ENCODE measurements at regions not wholly inside any gene's neighbourhood (a gene's known extent, or its start where the extent isn't known, plus 50 kb on each side); places are given as distances from the start of the nearest gene placed in this dataset.

DNA sequence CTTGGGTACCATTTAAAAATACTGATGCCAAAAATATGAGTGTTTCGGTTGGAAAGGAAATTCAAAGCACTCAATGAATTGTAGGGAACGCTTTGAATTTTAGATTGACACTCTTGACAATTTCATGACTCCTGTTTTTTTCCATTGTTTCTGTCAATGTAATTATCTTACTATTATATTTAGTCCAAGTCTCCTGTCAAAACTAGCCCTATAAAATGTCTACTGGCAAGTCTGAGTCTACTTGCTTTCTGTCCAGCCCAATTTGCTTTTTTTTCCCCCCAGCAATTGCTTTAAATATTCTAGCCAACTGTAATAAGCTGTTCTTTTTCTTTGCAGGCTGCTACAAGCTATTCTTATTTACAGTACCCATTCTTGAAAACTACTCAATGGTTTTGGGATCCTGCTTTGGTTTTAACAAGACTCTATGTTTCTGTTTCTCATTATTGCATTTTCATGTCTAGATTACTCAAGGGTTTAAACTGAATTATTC, 1103.9 kb upstream of the GJE1 start:
- Mint-ChIP-seq H3K36me3 (no peaks in the 10 kb centered on the region), H3K27ac (no peak overlapping the region), H3K4me1 (no peaks in the 10 kb centered on the region), H3K9me3 (no peaks in the 10 kb centered on the region), H3K27me3 (no peaks in the 10 kb centered on the region), H3K4me3 (no peak overlapping the region)
- no peak for DNase-seq

GRCh38 chr6:141026504-141026903, 1106.2 kb upstream of the GJE1 start:
- Mint-ChIP-seq H3K4me3 (no peak overlapping the region), H3K36me3 (no peaks in the 10 kb centered on the region), H3K27ac (no peak overlapping the region), H3K4me1 (peaks cover 2% of the 10 kb centered on the region), H3K27me3 (no peaks in the 10 kb centered on the region), H3K9me3 (no peaks in the 10 kb centered on the region)
- no peak for DNase-seq

- DNase-seq = no peak
- Mint-ChIP-seq H3K27me3 (no peaks in the 10 kb centered on the region), H3K4me3 (no peak overlapping the region), H3K4me1 (peaks cover 2% of the 10 kb centered on the region), H3K9me3 (no peaks in the 10 kb centered on the region), H3K27ac (no peak overlapping the region), H3K36me3 (no peaks in the 10 kb centered on the region)
Observed at GRCh38 chr6:141024526-141024925, 1108.2 kb upstream of the GJE1 start.

DNA sequence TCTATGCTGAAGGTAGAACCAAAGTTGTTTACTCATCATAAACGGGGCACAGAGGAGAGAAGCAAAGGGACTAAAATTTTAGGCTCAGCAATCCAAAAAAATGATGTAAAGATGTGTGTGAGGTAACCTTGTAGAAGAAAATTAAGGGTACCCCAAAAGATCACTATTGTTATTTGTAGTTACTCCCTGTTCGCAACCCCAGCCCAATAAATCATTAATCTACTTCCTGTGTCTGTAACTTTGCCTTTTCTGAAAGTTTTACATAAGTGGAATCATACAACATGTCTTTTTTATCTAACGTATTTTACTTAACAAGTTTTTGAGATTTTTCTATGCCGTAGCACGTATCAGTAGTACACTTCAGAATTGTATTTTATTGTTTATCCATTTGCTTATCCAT, 1114.8 kb upstream of the GJE1 start:
- H3K4me3 Mint-ChIP-seq = no peak overlapping the region

GRCh38 chr6:141000917-141001316, 1131.8 kb upstream of the GJE1 start:
- no peak overlapping the region for H3K27ac Mint-ChIP-seq
- DNase-seq = no peak
- H3K36me3 Mint-ChIP-seq = no peaks in the 10 kb centered on the region
- no peaks in the 10 kb centered on the region for H3K4me1 Mint-ChIP-seq
- H3K4me3 Mint-ChIP-seq = no peak overlapping the region
- H3K9me3 Mint-ChIP-seq = no peaks in the 10 kb centered on the region
- H3K27me3 Mint-ChIP-seq = peaks cover 5% of the 10 kb centered on the region

More for the DNA sequence above, 1114.8 kb upstream of the GJE1 start:
- Mint-ChIP-seq H3K27me3 (peaks cover 2% of the 10 kb centered on the region), H3K27ac (no peak overlapping the region), H3K36me3 (no peaks in the 10 kb centered on the region), H3K9me3 (no peaks in the 10 kb centered on the region), H3K4me1 (no peaks in the 10 kb centered on the region)
- no peak for DNase-seq

DNA sequence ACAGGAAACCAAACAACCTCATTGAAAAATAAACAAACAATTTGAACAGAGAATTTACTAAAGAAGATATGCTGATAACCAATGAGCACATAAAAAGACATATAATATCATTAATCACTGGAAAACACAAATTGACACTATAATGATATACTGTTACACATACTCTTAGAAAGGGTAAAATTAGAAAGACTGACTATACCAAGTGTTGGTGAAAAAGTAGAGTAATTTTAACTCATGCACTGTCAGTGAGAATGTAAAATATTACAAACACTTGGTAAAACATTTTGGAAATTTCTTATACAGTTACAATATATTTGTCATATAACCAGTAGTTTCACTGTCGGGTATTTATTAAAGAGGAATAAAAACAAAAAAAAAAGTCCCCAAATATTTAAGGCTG, 1139.2 kb upstream of the GJE1 start:
- no peaks in the 10 kb centered on the region for H3K9me3 Mint-ChIP-seq
- H3K27ac Mint-ChIP-seq = no peak overlapping the region
- DNase-seq = no peak
- no peak overlapping the region for H3K4me3 Mint-ChIP-seq
- H3K27me3 Mint-ChIP-seq = peaks cover 9% of the 10 kb centered on the region
- H3K4me1 Mint-ChIP-seq = no peaks in the 10 kb centered on the region
- no peaks in the 10 kb centered on the region for H3K36me3 Mint-ChIP-seq

- Mint-ChIP-seq H3K27ac (no peak overlapping the region), H3K36me3 (no peaks in the 10 kb centered on the region), H3K4me1 (no peaks in the 10 kb centered on the region), H3K9me3 (no peaks in the 10 kb centered on the region), H3K4me3 (no peak overlapping the region), H3K27me3 (peaks cover 9% of the 10 kb centered on the region)
- no peak for DNase-seq
Observed at GRCh38 chr6:140992678-140993077, 1140.0 kb upstream of the GJE1 start.

DNA sequence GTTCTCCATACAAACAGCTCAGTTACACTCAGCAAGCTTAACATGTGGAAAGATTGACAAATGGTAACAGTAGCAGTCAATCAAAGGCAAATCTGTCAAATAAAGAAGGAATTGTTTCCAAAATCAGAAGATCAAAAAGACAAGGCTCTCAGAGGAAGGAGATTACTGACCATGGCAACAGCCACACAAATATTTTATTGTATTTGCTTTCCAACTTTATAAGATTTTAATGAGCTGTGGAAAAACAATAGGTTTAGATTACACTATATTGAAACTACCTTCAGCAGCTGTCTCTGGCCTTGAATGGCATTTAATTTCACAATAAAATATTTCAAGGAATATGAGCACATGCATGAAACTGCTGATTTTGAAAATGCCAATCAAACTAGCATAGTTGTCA, 1143.9 kb upstream of the GJE1 start:
- H3K36me3 Mint-ChIP-seq = no peaks in the 10 kb centered on the region
- no peaks in the 10 kb centered on the region for H3K4me1 Mint-ChIP-seq
- peaks cover 9% of the 10 kb centered on the region for H3K27me3 Mint-ChIP-seq
- no peaks in the 10 kb centered on the region for H3K9me3 Mint-ChIP-seq
- no peak overlapping the region for H3K4me3 Mint-ChIP-seq
- DNase-seq = no peak
- H3K27ac Mint-ChIP-seq = no peak overlapping the region

- Mint-ChIP-seq H3K4me1 (no peaks in the 10 kb centered on the region), H3K27me3 (peaks cover 9% of the 10 kb centered on the region)
- DNase-seq = no peak
Observed at GRCh38 chr6:140987364-140988155, 1145.2 kb upstream of the GJE1 start.

DNA sequence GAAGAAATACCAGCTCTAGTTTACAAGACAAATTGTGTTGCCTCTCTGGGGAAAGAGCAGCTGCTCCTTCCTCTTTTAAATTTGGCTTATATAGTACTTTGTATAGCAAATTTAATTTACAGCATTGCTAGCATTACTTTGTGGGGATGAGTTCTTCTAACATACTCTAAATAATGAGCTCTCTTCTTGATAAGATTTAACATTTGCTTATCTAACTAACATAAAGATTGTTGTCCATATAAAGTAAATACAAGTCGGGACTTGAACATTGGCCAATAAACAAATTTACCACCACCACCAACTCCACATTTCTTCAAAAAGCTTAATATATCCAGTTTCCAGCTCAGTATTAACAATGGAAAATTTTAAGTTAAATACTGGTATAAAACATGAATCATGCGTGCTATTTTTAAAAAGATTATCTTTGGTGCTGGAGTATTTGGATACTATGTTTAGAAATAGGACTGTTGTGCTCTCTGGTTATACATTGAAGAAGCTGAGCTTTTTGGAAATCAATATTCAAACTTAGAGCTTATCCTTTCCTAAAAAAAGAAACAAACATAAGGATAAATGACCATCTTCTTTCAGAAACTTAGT, 1146.9 kb upstream of the GJE1 start:
- Mint-ChIP-seq H3K4me3 (no peak overlapping the region), H3K9me3 (no peaks in the 10 kb centered on the region), H3K27me3 (peaks cover 9% of the 10 kb centered on the region), H3K4me1 (no peaks in the 10 kb centered on the region), H3K36me3 (no peaks in the 10 kb centered on the region), H3K27ac (no peak overlapping the region)
- DNase-seq = no peak

More at GRCh38 chr6:140987364-140988155, 1145.2 kb upstream of the GJE1 start:
- Mint-ChIP-seq H3K36me3 (no peaks in the 10 kb centered on the region), H3K27ac (no peak overlapping the region), H3K4me3 (no peak overlapping the region), H3K9me3 (no peaks in the 10 kb centered on the region)

- Mint-ChIP-seq H3K36me3 (no peaks in the 10 kb centered on the region), H3K27me3 (no peaks in the 10 kb centered on the region)
Observed at GRCh38 chr6:140980265-140980887, 1152.3 kb upstream of the GJE1 start.

GRCh38 chr6:140979642-140980091, 1153.1 kb upstream of the GJE1 start:
- no peaks in the 10 kb centered on the region for H3K36me3 Mint-ChIP-seq
- no peaks in the 10 kb centered on the region for H3K27me3 Mint-ChIP-seq
- H3K27ac Mint-ChIP-seq = no peak overlapping the region
- DNase-seq = no peak
- peaks cover 1% of the 10 kb centered on the region for H3K9me3 Mint-ChIP-seq
- no peaks in the 10 kb centered on the region for H3K4me1 Mint-ChIP-seq
- no peak overlapping the region for H3K4me3 Mint-ChIP-seq

More at GRCh38 chr6:140980265-140980887, 1152.3 kb upstream of the GJE1 start:
- Mint-ChIP-seq H3K4me3 (no peak overlapping the region), H3K27ac (no peak overlapping the region), H3K4me1 (no peaks in the 10 kb centered on the region), H3K9me3 (no peaks in the 10 kb centered on the region)
- no peak for DNase-seq

DNA sequence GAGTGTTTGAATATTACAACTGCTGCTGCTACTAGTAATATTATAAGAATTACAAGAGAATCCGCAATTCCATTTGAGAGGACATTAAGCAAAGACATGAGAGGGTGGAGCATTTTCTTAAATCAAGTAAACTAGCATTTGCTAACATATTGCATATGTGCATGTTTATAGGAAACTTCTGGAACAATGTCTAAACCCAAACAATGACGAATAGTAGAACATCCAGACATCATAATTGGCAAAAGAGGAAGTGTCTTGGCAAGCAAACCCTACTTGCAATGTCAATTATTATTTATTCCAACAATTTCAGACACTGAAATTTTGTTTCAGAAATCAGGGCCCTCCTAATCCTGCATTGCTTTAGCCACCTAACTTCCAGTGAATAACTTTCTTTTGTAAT, 1155.3 kb upstream of the GJE1 start:
- Mint-ChIP-seq H3K4me1 (no peaks in the 10 kb centered on the region), H3K4me3 (no peak overlapping the region)
- DNase-seq = no peak

DNA sequence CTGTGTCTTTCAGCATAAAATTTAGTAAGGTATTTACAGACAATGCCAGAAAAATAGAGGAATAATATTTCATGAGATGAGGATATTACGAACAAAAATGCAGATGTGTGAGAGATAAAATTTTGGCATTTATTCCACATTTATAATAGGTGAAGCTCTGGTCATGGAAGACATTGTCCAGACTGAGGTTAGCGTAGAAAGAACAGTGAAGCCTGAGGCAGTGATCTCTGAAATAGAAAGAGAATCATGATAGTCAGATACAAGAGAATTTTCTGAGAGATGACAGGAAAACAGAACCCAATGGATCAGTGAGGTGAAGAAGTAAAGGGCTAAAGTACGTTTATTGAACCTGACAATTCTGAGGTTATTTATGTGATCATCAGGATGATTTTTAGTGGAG, 1155.9 kb upstream of the GJE1 start:
- no peaks in the 10 kb centered on the region for H3K4me1 Mint-ChIP-seq
- no peaks in the 10 kb centered on the region for H3K36me3 Mint-ChIP-seq
- H3K4me3 Mint-ChIP-seq = no peak overlapping the region
- no peaks in the 10 kb centered on the region for H3K27me3 Mint-ChIP-seq
- no peak overlapping the region for H3K27ac Mint-ChIP-seq
- no peak for DNase-seq
- peaks cover 3% of the 10 kb centered on the region for H3K9me3 Mint-ChIP-seq

More for the DNA sequence above, 1155.3 kb upstream of the GJE1 start:
- Mint-ChIP-seq H3K27ac (no peak overlapping the region), H3K27me3 (no peaks in the 10 kb centered on the region), H3K9me3 (peaks cover 3% of the 10 kb centered on the region), H3K36me3 (no peaks in the 10 kb centered on the region)

DNA sequence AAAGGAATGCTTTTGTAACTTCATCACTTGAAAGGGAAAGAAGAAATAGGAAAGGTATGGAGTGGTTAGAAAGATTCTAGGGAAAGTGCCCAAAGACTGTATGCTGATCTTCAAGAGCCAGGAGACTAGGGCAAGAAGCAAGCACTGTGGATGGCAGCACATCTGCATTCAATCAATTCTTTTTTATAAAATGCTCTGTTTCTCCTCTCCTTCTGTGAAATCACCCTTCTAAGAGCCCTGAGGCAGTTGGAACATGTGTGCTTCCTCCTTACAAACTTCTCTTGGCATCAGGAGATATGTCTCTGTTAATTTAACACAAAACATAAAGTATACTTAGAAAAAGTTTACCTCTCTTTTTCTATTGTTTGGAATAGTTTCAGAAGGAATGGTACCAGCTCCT, 1162.2 kb upstream of the GJE1 start:
- peaks cover 5% of the 10 kb centered on the region for H3K9me3 Mint-ChIP-seq
- H3K4me3 Mint-ChIP-seq = no peak overlapping the region
- H3K27ac Mint-ChIP-seq = no peak overlapping the region
- no peaks in the 10 kb centered on the region for H3K36me3 Mint-ChIP-seq
- no peaks in the 10 kb centered on the region for H3K27me3 Mint-ChIP-seq
- no peaks in the 10 kb centered on the region for H3K4me1 Mint-ChIP-seq
- DNase-seq = no peak
